ENCODE measurements at regions not wholly inside any gene's neighbourhood (a gene's known extent, or its start where the extent isn't known, plus 50 kb on each side); places are given as distances from the start of the nearest gene placed in this dataset.

DNA sequence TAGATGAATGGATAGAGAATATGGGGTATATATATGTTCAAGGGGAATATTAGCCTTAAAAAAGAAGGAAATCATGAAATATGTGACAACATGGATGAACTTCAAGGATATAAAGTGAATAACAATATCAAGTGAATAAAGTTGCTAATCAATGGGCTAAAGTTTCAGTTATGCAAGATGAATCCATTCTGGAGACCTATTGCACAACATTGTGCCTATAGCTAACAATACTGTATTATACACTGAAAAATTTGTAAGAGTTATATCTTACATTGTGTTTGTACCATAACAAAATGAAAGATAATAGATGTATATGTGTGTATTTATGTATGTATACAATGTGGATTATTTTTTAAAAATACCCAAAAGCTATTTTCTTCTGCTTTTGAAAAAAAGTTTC is 96.3 kb upstream of the DPYD start:
- TF ChIP-seq, protein P1, sequence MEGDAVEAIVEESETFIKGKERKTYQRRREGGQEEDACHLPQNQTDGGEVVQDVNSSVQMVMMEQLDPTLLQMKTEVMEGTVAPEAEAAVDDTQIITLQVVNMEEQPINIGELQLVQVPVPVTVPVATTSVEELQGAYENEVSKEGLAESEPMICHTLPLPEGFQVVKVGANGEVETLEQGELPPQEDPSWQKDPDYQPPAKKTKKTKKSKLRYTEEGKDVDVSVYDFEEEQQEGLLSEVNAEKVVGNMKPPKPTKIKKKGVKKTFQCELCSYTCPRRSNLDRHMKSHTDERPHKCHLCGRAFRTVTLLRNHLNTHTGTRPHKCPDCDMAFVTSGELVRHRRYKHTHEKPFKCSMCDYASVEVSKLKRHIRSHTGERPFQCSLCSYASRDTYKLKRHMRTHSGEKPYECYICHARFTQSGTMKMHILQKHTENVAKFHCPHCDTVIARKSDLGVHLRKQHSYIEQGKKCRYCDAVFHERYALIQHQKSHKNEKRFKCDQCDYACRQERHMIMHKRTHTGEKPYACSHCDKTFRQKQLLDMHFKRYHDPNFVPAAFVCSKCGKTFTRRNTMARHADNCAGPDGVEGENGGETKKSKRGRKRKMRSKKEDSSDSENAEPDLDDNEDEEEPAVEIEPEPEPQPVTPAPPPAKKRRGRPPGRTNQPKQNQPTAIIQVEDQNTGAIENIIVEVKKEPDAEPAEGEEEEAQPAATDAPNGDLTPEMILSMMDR (IDR thresholded peaks at IDR 0.05) = no peak

DNA sequence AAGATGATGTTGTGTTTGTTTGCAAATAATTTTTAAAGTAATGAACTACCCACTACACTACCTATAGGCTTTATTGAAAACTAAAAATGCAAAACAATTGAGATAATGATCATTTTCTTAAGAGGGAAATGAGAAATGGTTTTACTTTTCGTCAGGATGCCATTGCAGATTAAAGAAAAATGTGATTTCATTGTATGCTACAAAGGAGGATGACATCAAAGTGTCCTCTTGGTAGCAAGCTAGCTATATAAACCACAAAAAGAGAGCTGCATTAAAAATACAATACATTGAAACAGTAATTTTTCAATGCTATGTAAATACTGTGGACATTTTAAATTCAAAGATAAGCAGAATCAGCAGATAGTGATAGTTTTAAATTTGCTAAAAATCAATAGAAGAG is 87.5 kb upstream of the DPYD start:
- TF ChIP-seq, protein P1 (IDR thresholded peaks at IDR 0.05) = no peak

- TF ChIP-seq, protein P1 (IDR thresholded peaks at IDR 0.05) = no peak
These were observed 84.6 kb upstream of the DPYD start for GRCh38 chr1:98005326-98006010.

GRCh38 chr1:98003442-98003841 is 82.6 kb upstream of the DPYD start:
- TF ChIP-seq, protein P1 (IDR thresholded peaks at IDR 0.05) = no peak

GRCh38 chr1:98002288-98002687 is 81.5 kb upstream of the DPYD start:
- TF ChIP-seq, protein P1 (IDR thresholded peaks at IDR 0.05) = no peak

GRCh38 chr1:98001764-98002163 is 80.9 kb upstream of the DPYD start:
- TF ChIP-seq, protein P1 (IDR thresholded peaks at IDR 0.05) = peak; percentile 34; the same call in 1 of the 2 replicates

DNA sequence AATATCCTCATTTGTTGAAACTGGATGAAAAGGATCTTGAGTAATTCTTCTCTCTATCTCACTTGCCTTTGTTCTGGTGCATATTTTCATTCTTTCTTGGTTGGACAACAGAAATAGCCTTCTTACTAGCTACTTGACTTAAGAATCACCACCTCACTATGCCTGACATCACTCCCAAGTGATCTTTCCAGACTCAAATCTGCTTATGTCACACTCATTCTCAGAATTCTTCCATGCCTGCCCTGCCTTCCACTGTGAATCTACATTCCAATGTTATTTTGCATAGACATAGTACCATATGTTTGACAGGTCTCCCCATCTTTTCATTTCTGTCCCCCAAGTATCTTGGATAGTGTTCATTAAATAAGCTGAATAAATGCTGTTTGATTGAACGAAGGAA is 78.5 kb upstream of the DPYD start:
- TF ChIP-seq, protein P1 (IDR thresholded peaks at IDR 0.05) = no peak

DNA sequence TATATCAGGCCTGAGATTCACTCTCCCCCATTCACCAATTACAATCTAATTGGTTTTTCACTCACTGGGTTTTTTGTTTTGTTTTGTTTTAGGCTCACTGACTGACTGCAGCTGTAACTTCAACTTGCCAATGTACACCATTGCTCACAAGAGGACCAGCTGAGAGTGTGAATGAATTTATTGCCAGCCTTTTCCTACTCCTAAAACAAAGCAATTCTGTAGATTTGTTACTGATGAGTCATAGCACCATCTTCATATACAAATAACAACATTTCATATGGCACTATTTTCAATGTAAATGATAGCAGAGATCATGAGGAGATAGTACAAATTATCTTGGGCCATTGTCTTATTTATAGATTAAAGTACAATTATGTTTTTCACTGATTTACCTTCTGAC is 76.0 kb upstream of the DPYD start:
- TF ChIP-seq, protein P1 (IDR thresholded peaks at IDR 0.05) = no peak
